GM12891 (cell line): ENCODE measurements at regions not wholly inside any gene's neighbourhood (a gene's known extent, or its start where the extent isn't known, plus 50 kb on each side); places are given as distances from the start of the nearest gene placed in this dataset.

ENCODE experiments used
- POLR2A ChIP-seq: IDR thresholded peaks from 2 replicates; pipeline ENCODE4 v1.6.1; 2011; ENCODE audit warnings: low read depth, low read length, control low read depth
- POLR2AphosphoS5 ChIP-seq: IDR thresholded peaks from 2 replicates; pipeline ENCODE4 v1.6.1; 2011; ENCODE audit warnings: low read depth, low read length, control low read depth
- SPI1 ChIP-seq: IDR thresholded peaks from 2 replicates; pipeline ENCODE4 v1.6.1; 2011; ENCODE audit warnings: low read depth, low read length, control low read depth
- TAF1 ChIP-seq: IDR thresholded peaks from 2 replicates; pipeline ENCODE4 v1.6.1; 2011; ENCODE audit warnings: low read depth, low read length, control low read depth

DNA sequence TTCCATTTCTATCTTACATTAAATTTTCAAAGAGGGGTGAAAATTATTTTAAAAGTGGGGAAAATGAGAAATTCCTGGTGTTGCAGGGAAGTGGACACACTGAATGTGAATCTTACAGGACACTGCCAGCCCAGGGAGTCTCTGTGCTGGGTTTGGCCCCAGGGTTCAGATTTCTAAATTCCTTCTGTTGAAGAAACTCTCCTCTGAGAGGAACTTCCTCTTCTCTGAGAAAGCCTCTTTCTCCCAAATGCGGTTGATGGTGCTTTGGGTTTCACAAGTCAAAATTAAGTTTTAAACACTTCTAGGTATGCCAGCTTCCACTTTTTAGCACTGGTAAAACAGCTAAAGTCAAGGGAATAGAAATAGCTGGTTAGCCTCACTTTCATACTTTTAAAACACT is 317.9 kb upstream of the ITGA1 start:
- no peak for TF ChIP-seq POLR2A
- no peak for TF ChIP-seq POLR2AphosphoS5
- no peak for TF ChIP-seq TAF1
- TF ChIP-seq SPI1 = 0 out of 2 replicates have a peak, but pooled peaks have one; percentile 7
